ENCODE measurements at regions not wholly inside any gene's neighbourhood (a gene's known extent, or its start where the extent isn't known, plus 50 kb on each side); places are given as distances from the start of the nearest gene placed in this dataset.

- TF ChIP-seq CTCF (IDR thresholded peaks at IDR 0.05; ENCODE audit: low read depth, low read length, missing control alignments): no peak
- H3K4me3 ChIP-seq (ENCODE audit: low read depth, low read length): no peak overlapping the region
- DNase-seq (ENCODE audit: low read depth): no peak
These were observed 50.1 kb upstream of the KCNJ15 start for GRCh38 chr21:38206646-38207045.

Measured in GM12864 (cell line).